ENCODE measurements at regions not wholly inside any gene's neighbourhood (a gene's known extent, or its start where the extent isn't known, plus 50 kb on each side); places are given as distances from the start of the nearest gene placed in this dataset.

DNA sequence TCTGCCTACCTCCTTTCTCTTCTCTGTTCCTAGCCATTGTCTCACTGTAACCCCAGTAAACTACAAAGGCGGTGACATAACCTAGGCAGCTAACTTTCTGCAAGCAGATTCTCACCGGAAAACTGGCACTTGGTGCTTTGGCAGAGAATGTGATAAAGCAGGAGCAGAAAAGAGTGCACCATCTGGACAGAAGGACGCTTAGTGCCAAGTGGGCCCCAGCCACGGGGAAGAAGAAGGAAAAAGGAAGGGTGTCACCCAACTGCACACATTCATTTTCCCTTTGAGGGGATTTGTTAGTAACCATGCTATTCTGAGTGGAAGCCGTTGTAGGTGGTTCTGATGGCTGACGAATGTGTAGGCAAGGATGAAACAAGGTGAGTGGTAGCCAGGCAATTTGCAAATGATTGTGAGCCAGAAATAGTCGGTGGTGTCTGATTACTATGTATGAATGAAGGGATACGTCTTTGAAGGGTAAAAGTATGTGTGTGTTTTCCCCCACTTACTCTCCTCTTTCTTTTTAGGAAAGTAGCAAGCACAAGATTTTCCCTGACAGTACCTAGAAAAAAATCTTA is 148.3 kb upstream of the STXBP5 start:
- TF ChIP-seq POLR2AphosphoS5 (IDR thresholded peaks at IDR 0.05; ENCODE audit: low read depth, low read length) (no peak), POLR2A (IDR thresholded peaks at IDR 0.05; ENCODE audit: low read depth, low read length) (no peak), TAF1 (IDR thresholded peaks at IDR 0.05; ENCODE audit: borderline replicate concordance, low read depth, low read length) (no peak)
- no peak for FAIRE-seq
- DNase-seq (ENCODE audit: insufficient read length), result no peak

DNA sequence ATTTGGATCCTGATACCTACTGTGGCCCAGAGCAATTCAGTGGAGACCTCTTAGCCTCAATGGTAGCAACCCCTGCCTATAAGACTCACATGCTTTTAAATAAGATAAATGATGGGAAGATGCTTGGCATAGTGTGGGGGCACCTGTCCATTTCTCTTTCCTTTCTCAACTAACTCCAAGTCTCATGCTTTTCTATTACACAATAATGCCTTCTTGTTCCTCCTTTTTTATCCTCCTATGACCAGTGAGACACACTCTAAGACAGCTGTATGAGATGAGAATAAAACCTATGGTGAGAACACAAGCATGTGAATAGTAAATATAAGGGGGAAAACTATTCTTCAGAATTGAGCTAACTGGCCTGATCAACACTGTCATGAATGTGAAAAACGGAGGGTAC is 147.0 kb upstream of the STXBP5 start:
- TF ChIP-seq POLR2AphosphoS5 (IDR thresholded peaks at IDR 0.05; ENCODE audit: low read depth, low read length) (no peak), TAF1 (IDR thresholded peaks at IDR 0.05; ENCODE audit: borderline replicate concordance, low read depth, low read length) (no peak)
- FAIRE-seq, result no peak
- DNase-seq (ENCODE audit: insufficient read length), result no peak

DNA sequence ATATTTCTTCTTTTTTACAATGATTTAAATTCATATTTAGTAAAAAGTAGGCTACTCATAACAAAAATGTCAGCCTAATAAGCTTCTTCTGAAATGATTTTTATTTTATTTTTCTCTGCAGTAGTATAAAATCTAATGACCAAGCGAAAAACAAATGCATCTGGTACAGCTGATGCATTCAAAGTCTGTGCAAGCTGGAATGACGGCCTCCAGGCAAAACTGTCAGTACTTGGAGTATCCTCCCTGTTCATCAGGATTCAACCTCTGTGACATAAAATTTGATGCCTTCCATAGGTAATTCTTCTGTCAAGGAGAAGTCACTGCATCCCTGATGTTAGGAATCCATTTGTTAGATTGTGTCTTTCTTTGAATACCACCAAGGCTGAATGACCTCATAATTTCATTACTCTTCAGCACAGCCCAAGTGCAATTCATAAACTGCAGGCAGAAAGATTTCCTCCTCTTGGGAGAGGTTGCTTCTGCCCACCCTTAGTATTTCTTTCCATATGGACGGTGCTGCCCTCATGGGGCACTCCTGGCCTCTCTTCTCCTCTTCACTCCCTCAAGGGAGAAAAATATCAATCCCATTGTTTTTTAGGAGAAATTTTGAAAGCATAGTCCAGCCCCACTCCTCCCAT is 146.4 kb upstream of the STXBP5 start:
- no peak for FAIRE-seq
- no peak for DNase-seq (ENCODE audit: insufficient read length)
- TF ChIP-seq POLR2A (IDR thresholded peaks at IDR 0.05; ENCODE audit: low read depth, low read length) (no peak), POLR2AphosphoS5 (IDR thresholded peaks at IDR 0.05; ENCODE audit: low read depth, low read length) (no peak), TAF1 (IDR thresholded peaks at IDR 0.05; ENCODE audit: borderline replicate concordance, low read depth, low read length) (no peak)

DNA sequence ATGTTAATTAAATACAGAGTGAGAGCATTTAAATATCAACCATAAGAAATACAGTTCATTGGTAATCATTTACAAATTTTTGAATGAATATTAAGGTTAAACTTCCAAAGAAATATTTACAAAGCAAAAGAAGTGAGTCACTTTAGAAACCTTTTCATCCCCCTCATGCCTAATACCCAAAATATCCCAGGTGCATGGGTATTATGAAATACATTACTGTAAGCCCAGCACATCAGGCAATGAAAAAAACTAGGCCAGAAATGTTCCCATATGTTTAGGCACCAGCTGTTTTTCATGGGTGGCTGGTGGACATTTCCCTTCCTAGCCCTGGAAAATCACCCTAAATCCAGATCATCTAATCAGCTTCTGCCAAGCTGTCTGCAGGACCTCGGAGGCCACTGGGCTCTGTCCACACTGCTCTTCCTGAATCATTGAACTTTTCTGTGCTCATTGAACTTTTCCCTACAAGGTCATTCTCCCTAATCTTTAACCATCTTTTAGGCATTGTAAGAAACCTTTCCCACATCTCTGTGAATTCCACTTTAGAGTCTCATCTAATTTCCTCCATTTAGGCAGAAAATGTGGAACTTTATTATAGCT is 145.3 kb upstream of the STXBP5 start:
- DNase-seq (ENCODE audit: insufficient read length) (no peak), FAIRE-seq (no peak)
- no peak for TF ChIP-seq POLR2AphosphoS5 (IDR thresholded peaks at IDR 0.05; ENCODE audit: low read depth, low read length)
- TF ChIP-seq POLR2A (IDR thresholded peaks at IDR 0.05; ENCODE audit: low read depth, low read length), result no peak
- no peak for TF ChIP-seq TAF1 (IDR thresholded peaks at IDR 0.05; ENCODE audit: borderline replicate concordance, low read depth, low read length)

DNA sequence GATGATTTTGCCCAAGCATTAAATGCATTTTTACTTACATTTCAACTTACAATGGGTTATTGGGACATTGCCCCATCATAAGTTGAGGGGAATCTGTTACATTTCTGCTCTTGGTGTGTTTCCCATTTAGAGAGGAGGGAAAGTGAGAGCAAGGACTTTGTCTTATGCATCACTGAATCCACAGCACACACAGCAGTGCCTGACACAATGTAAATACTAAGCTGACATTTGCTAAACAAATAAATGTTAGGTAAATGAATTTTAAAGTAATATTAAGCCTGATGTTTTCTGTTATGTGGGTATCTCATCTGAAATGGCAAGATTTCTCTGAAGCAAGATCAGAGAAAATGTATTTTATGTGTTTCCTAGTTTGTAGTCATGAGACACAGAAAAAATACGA is 143.6 kb upstream of the STXBP5 start:
- DNase-seq (ENCODE audit: insufficient read length), result no peak
- TF ChIP-seq POLR2A (IDR thresholded peaks at IDR 0.05; ENCODE audit: low read depth, low read length) (no peak), POLR2AphosphoS5 (IDR thresholded peaks at IDR 0.05; ENCODE audit: low read depth, low read length) (no peak), TAF1 (IDR thresholded peaks at IDR 0.05; ENCODE audit: borderline replicate concordance, low read depth, low read length) (no peak)
- FAIRE-seq, result no peak

DNA sequence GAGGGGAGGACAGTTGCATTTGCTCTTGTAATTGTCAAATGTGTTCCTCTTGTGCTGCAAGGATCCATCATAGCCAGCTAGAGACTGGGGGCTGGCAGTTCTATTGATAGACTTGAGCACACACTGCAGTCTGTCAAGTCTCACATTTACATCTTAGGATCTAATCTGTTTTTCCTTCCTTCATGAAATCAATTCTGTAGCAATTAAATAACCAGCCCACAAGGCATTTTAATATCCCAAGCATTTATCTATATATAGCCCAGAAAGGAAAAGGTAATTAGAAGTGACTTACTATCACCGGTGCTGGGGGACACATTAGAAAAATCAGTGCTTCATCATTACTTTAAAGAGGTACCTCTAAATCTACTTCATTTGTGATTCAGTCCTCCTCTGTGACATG is 143.0 kb upstream of the STXBP5 start:
- DNase-seq (ENCODE audit: insufficient read length) (no peak), FAIRE-seq (no peak)
- TF ChIP-seq POLR2A (IDR thresholded peaks at IDR 0.05; ENCODE audit: low read depth, low read length) (no peak), POLR2AphosphoS5 (IDR thresholded peaks at IDR 0.05; ENCODE audit: low read depth, low read length) (no peak), TAF1 (IDR thresholded peaks at IDR 0.05; ENCODE audit: borderline replicate concordance, low read depth, low read length) (no peak)

GRCh38 chr6:147063469-147064031 is 140.7 kb upstream of the STXBP5 start:
- no peak for FAIRE-seq
- no peak for DNase-seq (ENCODE audit: insufficient read length)
- no peak for TF ChIP-seq POLR2AphosphoS5 (IDR thresholded peaks at IDR 0.05; ENCODE audit: low read depth, low read length)
- TF ChIP-seq TAF1 (IDR thresholded peaks at IDR 0.05; ENCODE audit: borderline replicate concordance, low read depth, low read length), result no peak
- TF ChIP-seq POLR2A (IDR thresholded peaks at IDR 0.05; ENCODE audit: low read depth, low read length), result no peak

- TF ChIP-seq TAF1 (IDR thresholded peaks at IDR 0.05; ENCODE audit: borderline replicate concordance, low read depth, low read length) (no peak), POLR2AphosphoS5 (IDR thresholded peaks at IDR 0.05; ENCODE audit: low read depth, low read length) (no peak)
- DNase-seq (ENCODE audit: insufficient read length) (no peak), FAIRE-seq (no peak)
These were observed 138.4 kb upstream of the STXBP5 start for GRCh38 chr6:147065786-147066185.

DNA sequence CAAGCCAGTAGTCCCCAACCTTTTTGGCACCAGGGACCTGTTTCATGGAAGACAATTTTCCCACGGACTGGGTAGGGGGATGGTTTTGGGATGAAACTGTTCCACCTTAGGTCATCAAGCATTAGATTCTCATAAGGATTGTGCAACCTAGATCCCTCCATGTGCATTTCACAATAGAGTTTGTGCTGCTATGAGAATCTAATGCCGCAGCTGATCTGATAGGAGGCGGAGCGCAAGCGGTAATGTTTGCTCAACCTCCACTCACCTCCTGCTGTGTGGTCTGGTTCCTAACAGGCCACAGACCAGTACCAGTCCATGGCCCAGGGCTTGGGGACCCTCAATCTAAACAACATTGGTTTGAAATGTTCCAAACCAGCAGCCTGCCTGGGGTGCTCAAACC is 137.0 kb upstream of the STXBP5 start:
- FAIRE-seq, result no peak

GRCh38 chr6:147071776-147072175 is 132.4 kb upstream of the STXBP5 start:
- FAIRE-seq (no peak), DNase-seq (ENCODE audit: insufficient read length) (no peak)
- TF ChIP-seq TAF1 (IDR thresholded peaks at IDR 0.05; ENCODE audit: borderline replicate concordance, low read depth, low read length) (no peak), POLR2A (IDR thresholded peaks at IDR 0.05; ENCODE audit: low read depth, low read length) (no peak), POLR2AphosphoS5 (IDR thresholded peaks at IDR 0.05; ENCODE audit: low read depth, low read length) (no peak)

More for the DNA sequence above, 137.0 kb upstream of the STXBP5 start:
- no peak for DNase-seq (ENCODE audit: insufficient read length)
- TF ChIP-seq TAF1 (IDR thresholded peaks at IDR 0.05; ENCODE audit: borderline replicate concordance, low read depth, low read length) (no peak), POLR2A (IDR thresholded peaks at IDR 0.05; ENCODE audit: low read depth, low read length) (no peak), POLR2AphosphoS5 (IDR thresholded peaks at IDR 0.05; ENCODE audit: low read depth, low read length) (no peak)

DNA sequence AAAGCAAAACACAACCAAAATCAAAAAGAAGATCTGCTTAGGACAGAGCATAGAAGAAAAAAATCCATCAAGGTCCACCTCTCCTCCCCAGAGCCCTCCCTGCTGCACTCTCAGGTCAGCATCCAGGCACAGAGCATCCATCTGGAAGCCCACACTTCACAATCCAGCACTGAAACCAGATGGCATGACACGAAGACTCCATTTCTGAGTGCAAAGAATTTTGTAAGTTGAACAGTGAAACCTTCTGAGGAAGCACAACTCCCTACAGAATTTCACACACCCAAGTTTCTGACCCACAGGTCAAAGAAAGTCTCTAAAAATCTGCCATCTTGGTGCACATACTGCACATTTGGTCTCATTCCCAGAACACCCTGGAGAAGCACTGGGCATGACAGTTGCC is 128.8 kb upstream of the STXBP5 start:
- FAIRE-seq (no peak), DNase-seq (ENCODE audit: insufficient read length) (no peak)

GRCh38 chr6:147077251-147077650 is 127.0 kb upstream of the STXBP5 start:
- TF ChIP-seq TAF1 (IDR thresholded peaks at IDR 0.05; ENCODE audit: borderline replicate concordance, low read depth, low read length) (no peak), POLR2AphosphoS5 (IDR thresholded peaks at IDR 0.05; ENCODE audit: low read depth, low read length) (no peak)
- DNase-seq (ENCODE audit: insufficient read length) (no peak), FAIRE-seq (no peak)

More for the DNA sequence above, 128.8 kb upstream of the STXBP5 start:
- TF ChIP-seq TAF1 (IDR thresholded peaks at IDR 0.05; ENCODE audit: borderline replicate concordance, low read depth, low read length) (no peak), POLR2A (IDR thresholded peaks at IDR 0.05; ENCODE audit: low read depth, low read length) (no peak), POLR2AphosphoS5 (IDR thresholded peaks at IDR 0.05; ENCODE audit: low read depth, low read length) (no peak)

Measured in GM12892 (cell line).